ENCODE measurements at regions not wholly inside any gene's neighbourhood (a gene's known extent, or its start where the extent isn't known, plus 50 kb on each side); places are given as distances from the start of the nearest gene placed in this dataset.

DNA sequence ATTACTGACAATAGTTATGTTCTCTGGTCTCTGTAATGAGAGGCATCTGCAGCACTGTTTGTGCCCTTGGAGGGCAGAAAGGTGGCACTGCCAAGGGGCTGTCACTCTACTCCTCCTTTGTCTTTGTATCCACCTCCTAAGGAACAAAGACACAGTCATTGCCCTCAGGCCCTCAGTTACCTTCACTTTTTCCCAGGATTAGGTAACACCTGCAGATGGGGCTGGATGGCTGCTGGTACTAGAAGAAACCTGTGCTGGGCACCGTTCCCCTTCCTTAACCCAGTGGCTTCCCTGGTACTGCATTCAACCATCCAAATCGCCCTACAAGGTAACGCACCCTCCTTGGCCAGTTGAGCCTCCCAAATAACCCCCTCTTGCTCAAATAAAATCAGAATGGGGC, 246.9 kb upstream of the NEBL start:
- no peak overlapping the region for H4K8ac ChIP-seq (ENCODE audit: low read length)
- H2BK120ac ChIP-seq (ENCODE audit: low read depth, low read length): no peak overlapping the region
- H2BK15ac ChIP-seq (ENCODE audit: low read depth, poor library complexity, severe bottlenecking): no peak overlapping the region
- no peak overlapping the region for H3K27ac ChIP-seq (ENCODE audit: low read length, poor library complexity, severe bottlenecking)
- no peaks in the 10 kb centered on the region for H3K27me3 ChIP-seq (ENCODE audit: control insufficient read depth in 1 of 2, insufficient read depth in 1 of 2, low read length in 2 of 2)
- H4K91ac ChIP-seq (ENCODE audit: low read length): no peak overlapping the region
- no peak overlapping the region for H3K18ac ChIP-seq (ENCODE audit: low read depth in 1 of 2, low read length in 2 of 2)
- H2BK12ac ChIP-seq (ENCODE audit: low read length in 2 of 2): no peak overlapping the region
- no peaks in the 10 kb centered on the region for H3K4me1 ChIP-seq (ENCODE audit: control insufficient read depth, insufficient read depth, low read depth, low read length)
- no peaks in the 10 kb centered on the region for H3K79me1 ChIP-seq (replicated peaks; ENCODE audit: low read length, poor library complexity, severe bottlenecking)
- WGBS: 93% methylated on average over 3 of the region's 3 CpGs
- H3K4me2 ChIP-seq (ENCODE audit: low read length, poor library complexity, severe bottlenecking): no peak overlapping the region
- H3K9ac ChIP-seq (ENCODE audit: low read length): no peak overlapping the region
- no peak overlapping the region for H3K14ac ChIP-seq (ENCODE audit: low read length in 2 of 2)
- H3K4ac ChIP-seq (ENCODE audit: low read depth in 1 of 2, low read length in 2 of 2): no peak overlapping the region
- H2AFZ ChIP-seq (ENCODE audit: low read depth, low read length): no peak overlapping the region
- no peak overlapping the region for H2AK5ac ChIP-seq (ENCODE audit: low read length, severe bottlenecking)
- DNase-seq: no peak
- H3K36me3 ChIP-seq (ENCODE audit: control insufficient read depth in 1 of 2, insufficient read depth in 2 of 2, low read depth in 1 of 2, low read length in 2 of 2): no peaks in the 10 kb centered on the region
- no peak overlapping the region for H3K4me3 ChIP-seq (ENCODE audit: insufficient read depth in 1 of 2, low read depth in 1 of 2, low read length in 2 of 2)
- no peak overlapping the region for H3K23ac ChIP-seq (ENCODE audit: low read length in 2 of 2)
- no peaks in the 10 kb centered on the region for H3K9me3 ChIP-seq (ENCODE audit: control insufficient read depth, low read length)
- no peak overlapping the region for H2BK5ac ChIP-seq (ENCODE audit: low read depth, low read length, poor library complexity, severe bottlenecking)

DNA sequence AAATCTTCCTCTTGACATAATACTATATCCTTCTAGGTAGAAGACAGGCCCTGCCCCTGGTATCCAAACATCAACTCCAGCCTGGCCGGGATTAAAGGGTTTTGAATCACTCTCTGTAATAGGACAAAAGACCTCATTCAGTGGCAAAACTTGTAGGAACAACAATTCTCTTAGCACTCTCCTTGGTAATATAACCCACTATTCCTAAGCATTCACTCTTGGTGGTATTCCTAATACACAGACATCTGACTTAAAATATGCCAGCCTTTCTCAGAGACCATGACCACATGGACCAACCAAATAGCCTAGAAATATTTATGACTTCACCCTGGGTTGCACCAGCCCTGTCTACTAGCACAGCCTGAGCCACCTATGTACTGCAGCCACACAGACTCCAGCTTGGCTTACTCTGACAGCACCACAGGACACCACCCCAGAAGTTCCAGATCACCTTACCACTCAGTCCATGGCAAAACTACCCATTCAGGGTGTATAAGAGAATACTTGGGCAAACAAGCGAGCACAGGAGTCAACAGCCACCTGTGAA, 244.9 kb upstream of the NEBL start:
- Histone ChIP-seq H3K27me3 (ENCODE audit: control insufficient read depth in 1 of 2, insufficient read depth in 1 of 2, low read length in 2 of 2) (no peaks in the 10 kb centered on the region), H3K4ac (ENCODE audit: low read depth in 1 of 2, low read length in 2 of 2) (no peak overlapping the region), H3K4me1 (ENCODE audit: control insufficient read depth, insufficient read depth, low read depth, low read length) (no peaks in the 10 kb centered on the region), H3K4me3 (ENCODE audit: insufficient read depth in 1 of 2, low read depth in 1 of 2, low read length in 2 of 2) (no peak overlapping the region), H3K23ac (ENCODE audit: low read length in 2 of 2) (no peak overlapping the region), H3K27ac (ENCODE audit: low read length, poor library complexity, severe bottlenecking) (no peak overlapping the region), H3K9ac (ENCODE audit: low read length) (no peak overlapping the region), H2BK15ac (ENCODE audit: low read depth, poor library complexity, severe bottlenecking) (no peak overlapping the region), H3K14ac (ENCODE audit: low read length in 2 of 2) (no peak overlapping the region), H2BK5ac (ENCODE audit: low read depth, low read length, poor library complexity, severe bottlenecking) (no peak overlapping the region), H4K8ac (ENCODE audit: low read length) (no peak overlapping the region), H3K4me2 (ENCODE audit: low read length, poor library complexity, severe bottlenecking) (no peak overlapping the region), H3K9me3 (ENCODE audit: control insufficient read depth, low read length) (no peaks in the 10 kb centered on the region), H2BK12ac (ENCODE audit: low read length in 2 of 2) (no peak overlapping the region), H3K36me3 (ENCODE audit: control insufficient read depth in 1 of 2, insufficient read depth in 2 of 2, low read depth in 1 of 2, low read length in 2 of 2) (no peaks in the 10 kb centered on the region), H4K91ac (ENCODE audit: low read length) (no peak overlapping the region), H3K79me1 (replicated peaks; ENCODE audit: low read length, poor library complexity, severe bottlenecking) (no peaks in the 10 kb centered on the region), H2BK120ac (ENCODE audit: low read depth, low read length) (no peak overlapping the region), H2AK5ac (ENCODE audit: low read length, severe bottlenecking) (no peak overlapping the region), H3K18ac (ENCODE audit: low read depth in 1 of 2, low read length in 2 of 2) (no peak overlapping the region), H2AFZ (ENCODE audit: low read depth, low read length) (no peak overlapping the region)
- 90% methylated on average over 1 of the region's 2 CpGs for WGBS
- no peak for DNase-seq

DNA sequence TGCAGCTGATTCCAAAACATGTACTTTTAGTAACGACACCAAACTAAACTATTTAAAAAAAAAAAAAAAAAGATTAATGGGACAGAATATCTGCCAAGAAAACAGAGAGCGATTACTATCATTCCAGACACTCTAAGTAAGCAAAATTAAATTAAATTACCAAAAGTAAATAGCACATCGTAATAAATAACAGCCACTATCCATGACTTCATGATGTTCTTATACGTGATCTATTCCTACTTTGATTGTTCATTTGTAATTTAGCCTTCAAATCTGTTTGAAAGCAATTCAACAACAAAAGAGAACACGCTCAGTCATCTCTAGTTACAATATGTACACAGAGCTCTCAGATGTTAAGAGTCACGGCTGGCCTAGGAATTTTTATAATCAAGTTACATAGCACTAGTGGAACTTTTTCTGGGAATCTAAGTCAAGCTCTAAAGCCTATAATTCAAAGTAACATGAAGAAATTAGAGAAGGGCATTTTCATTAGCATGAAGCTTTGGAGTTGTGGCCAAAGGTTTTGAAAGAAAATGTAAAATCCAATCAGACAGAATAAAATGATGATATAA, 241.7 kb upstream of the NEBL start:
- Histone ChIP-seq H2BK12ac (ENCODE audit: low read length in 2 of 2) (no peak overlapping the region), H2BK15ac (ENCODE audit: low read depth, poor library complexity, severe bottlenecking) (no peak overlapping the region), H3K9ac (ENCODE audit: low read length) (no peak overlapping the region), H2AK5ac (ENCODE audit: low read length, severe bottlenecking) (no peak overlapping the region), H3K4me3 (ENCODE audit: insufficient read depth in 1 of 2, low read depth in 1 of 2, low read length in 2 of 2) (no peak overlapping the region), H3K18ac (ENCODE audit: low read depth in 1 of 2, low read length in 2 of 2) (no peak overlapping the region), H2AFZ (ENCODE audit: low read depth, low read length) (no peak overlapping the region), H3K27me3 (ENCODE audit: control insufficient read depth in 1 of 2, insufficient read depth in 1 of 2, low read length in 2 of 2) (peaks cover 0 to 7% of the 10 kb centered on the region in 2 experiments), H3K27ac (ENCODE audit: low read length, poor library complexity, severe bottlenecking) (no peak overlapping the region), H3K14ac (ENCODE audit: low read length in 2 of 2) (no peak overlapping the region), H3K36me3 (ENCODE audit: control insufficient read depth in 1 of 2, insufficient read depth in 2 of 2, low read depth in 1 of 2, low read length in 2 of 2) (no peaks in the 10 kb centered on the region), H4K8ac (ENCODE audit: low read length) (no peak overlapping the region), H3K4me2 (ENCODE audit: low read length, poor library complexity, severe bottlenecking) (no peak overlapping the region), H3K4me1 (ENCODE audit: control insufficient read depth, insufficient read depth, low read depth, low read length) (no peaks in the 10 kb centered on the region), H2BK120ac (ENCODE audit: low read depth, low read length) (no peak overlapping the region), H3K9me3 (ENCODE audit: control insufficient read depth, low read length) (no peaks in the 10 kb centered on the region), H2BK5ac (ENCODE audit: low read depth, low read length, poor library complexity, severe bottlenecking) (no peak overlapping the region), H3K23ac (ENCODE audit: low read length in 2 of 2) (no peak overlapping the region), H3K79me1 (replicated peaks; ENCODE audit: low read length, poor library complexity, severe bottlenecking) (no peaks in the 10 kb centered on the region), H3K4ac (ENCODE audit: low read depth in 1 of 2, low read length in 2 of 2) (no peak overlapping the region), H4K91ac (ENCODE audit: low read length) (no peak overlapping the region)
- WGBS: 88% methylated on average over 4 of the region's 6 CpGs
- no peak for DNase-seq

DNA sequence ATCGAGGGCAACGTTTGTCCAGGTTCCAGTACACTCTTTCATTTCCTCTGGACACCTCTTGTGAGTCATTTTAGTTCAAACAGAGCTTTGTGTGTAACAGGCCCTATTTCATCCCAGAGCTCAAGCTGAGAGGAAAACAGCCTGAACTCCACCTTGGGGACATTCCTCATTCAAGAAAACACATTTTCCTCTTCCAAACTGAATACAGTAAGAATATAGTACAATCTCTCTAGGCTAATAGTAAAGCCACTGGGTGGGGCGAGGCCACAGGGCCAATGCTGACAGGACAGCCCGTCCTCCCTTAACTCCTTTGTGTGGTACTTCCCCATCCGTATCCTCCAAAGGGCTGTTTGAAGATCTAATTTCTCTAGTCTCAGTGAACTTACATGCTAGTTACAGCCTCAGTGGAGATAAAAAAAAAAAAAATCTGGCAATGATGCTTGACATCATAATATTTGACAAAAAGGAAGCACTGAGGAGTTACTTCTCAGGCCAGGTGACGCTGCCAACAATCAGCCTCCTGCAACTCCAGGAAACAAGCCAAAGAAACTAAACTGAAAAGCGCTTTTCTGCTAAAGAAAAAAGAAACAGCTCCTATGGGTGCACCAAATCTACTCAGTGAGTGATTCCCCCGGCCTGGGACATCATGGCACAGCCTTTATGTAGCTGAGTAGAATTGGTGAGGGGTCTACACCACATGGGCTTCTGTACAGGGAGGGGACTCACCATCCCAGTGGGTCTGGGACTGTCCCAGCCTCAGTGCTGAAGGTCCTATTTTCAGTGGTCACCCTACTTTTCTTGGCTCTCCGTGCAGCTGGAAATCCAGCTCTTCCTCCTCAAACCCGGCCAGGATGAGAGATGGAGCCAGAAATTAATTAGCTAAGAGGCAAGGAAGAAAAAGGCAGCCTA, 238.2 kb upstream of the NEBL start:
- Histone ChIP-seq H4K91ac (ENCODE audit: low read length) (no peak overlapping the region), H3K27ac (ENCODE audit: low read length, poor library complexity, severe bottlenecking) (no peak overlapping the region), H3K4me2 (ENCODE audit: low read length, poor library complexity, severe bottlenecking) (no peak overlapping the region), H3K23ac (ENCODE audit: low read length in 2 of 2) (no peak overlapping the region), H2AFZ (ENCODE audit: low read depth, low read length) (no peak overlapping the region), H2BK5ac (ENCODE audit: low read depth, low read length, poor library complexity, severe bottlenecking) (no peak overlapping the region), H2BK120ac (ENCODE audit: low read depth, low read length) (no peak overlapping the region), H3K36me3 (ENCODE audit: control insufficient read depth in 1 of 2, insufficient read depth in 2 of 2, low read depth in 1 of 2, low read length in 2 of 2) (no peaks in the 10 kb centered on the region), H2BK12ac (ENCODE audit: low read length in 2 of 2) (no peak overlapping the region), H3K18ac (ENCODE audit: low read depth in 1 of 2, low read length in 2 of 2) (no peak overlapping the region), H3K4me1 (ENCODE audit: control insufficient read depth, insufficient read depth, low read depth, low read length) (no peaks in the 10 kb centered on the region), H4K8ac (ENCODE audit: low read length) (no peak overlapping the region), H3K9ac (ENCODE audit: low read length) (no peak overlapping the region), H3K79me1 (replicated peaks; ENCODE audit: low read length, poor library complexity, severe bottlenecking) (no peaks in the 10 kb centered on the region), H3K4me3 (ENCODE audit: insufficient read depth in 1 of 2, low read depth in 1 of 2, low read length in 2 of 2) (no peak overlapping the region), H2BK15ac (ENCODE audit: low read depth, poor library complexity, severe bottlenecking) (no peak overlapping the region), H3K14ac (ENCODE audit: low read length in 2 of 2) (no peak overlapping the region), H3K9me3 (ENCODE audit: control insufficient read depth, low read length) (no peaks in the 10 kb centered on the region), H2AK5ac (ENCODE audit: low read length, severe bottlenecking) (no peak overlapping the region), H3K27me3 (ENCODE audit: control insufficient read depth in 1 of 2, insufficient read depth in 1 of 2, low read length in 2 of 2) (peaks cover 0 to 7% of the 10 kb centered on the region in 2 experiments), H3K4ac (ENCODE audit: low read depth in 1 of 2, low read length in 2 of 2) (no peak overlapping the region)
- no peak for DNase-seq
- 87% methylated on average over 10 of the region's 10 CpGs for WGBS
